Esophagus (tissue), 2 donors: ENCODE measurements at regions not wholly inside any gene's neighbourhood (a gene's known extent, or its start where the extent isn't known, plus 50 kb on each side); places are given as distances from the start of the nearest gene placed in this dataset.
"Not testable (repeated sequence)": the region's sequence is repeated elsewhere in the genome, so short reads cannot be mapped to it uniquely, and the experiment has no call there.

ENCODE experiments used
- H3K27ac ChIP-seq, 2 donors: one replicate each; pipeline ENCODE4 v1.5.1; 2013; ENCODE audit warnings: low read depth in 2 of 2, mild to moderate bottlenecking in 2 of 2, inconsistent platforms in 1 of 2, low read length in 1 of 2, moderate library complexity in 1 of 2
- H3K27me3 ChIP-seq, 2 donors: one replicate each; pipeline ENCODE4 v1.6.1; 2013; ENCODE audit warnings: low read length in 2 of 2, control low read depth in 1 of 2, mild to moderate bottlenecking in 1 of 2; ENCODE audit not compliant: insufficient read depth in 2 of 2, control insufficient read depth in 1 of 2
- H3K36me3 ChIP-seq, 2 donors: one replicate each; pipeline ENCODE4 v1.6.1; 2013; ENCODE audit warnings: low read length in 1 of 2; ENCODE audit not compliant: control insufficient read depth in 2 of 2, insufficient read depth in 2 of 2
- H3K4me1 ChIP-seq, 2 donors: one replicate each; pipeline ENCODE4 v1.6.1; 2013; ENCODE audit warnings: low read length in 1 of 2; ENCODE audit not compliant: control insufficient read depth in 2 of 2, insufficient read depth in 2 of 2
- H3K4me3 ChIP-seq, 2 donors: one replicate each; pipeline ENCODE4 v1.5.1; 2013; ENCODE audit warnings: low read length in 2 of 2, mild to moderate bottlenecking in 2 of 2, low read depth in 1 of 2, moderate library complexity in 1 of 2
- H3K9me3 ChIP-seq, 2 donors: one replicate each; pipeline ENCODE4 v1.6.1; 2013; ENCODE audit warnings: mild to moderate bottlenecking in 2 of 2, low read depth in 1 of 2, low read length in 1 of 2, moderate library complexity in 1 of 2; ENCODE audit not compliant: control insufficient read depth in 2 of 2, insufficient read depth in 1 of 2
- WGBS, 2 donors: extraction: QIAGEN DNeasy Blood & Tissue Kit; methylation state at CpG; one replicate each; pipeline ENCODE4 v1.1.7; 2013; 5-methylcytosine and 5-hydroxymethylcytosine counted together
- donor health status: healthy with polysubstance abuse.
- donor health status: Bipolar disorder and iron deficiency.

DNA sequence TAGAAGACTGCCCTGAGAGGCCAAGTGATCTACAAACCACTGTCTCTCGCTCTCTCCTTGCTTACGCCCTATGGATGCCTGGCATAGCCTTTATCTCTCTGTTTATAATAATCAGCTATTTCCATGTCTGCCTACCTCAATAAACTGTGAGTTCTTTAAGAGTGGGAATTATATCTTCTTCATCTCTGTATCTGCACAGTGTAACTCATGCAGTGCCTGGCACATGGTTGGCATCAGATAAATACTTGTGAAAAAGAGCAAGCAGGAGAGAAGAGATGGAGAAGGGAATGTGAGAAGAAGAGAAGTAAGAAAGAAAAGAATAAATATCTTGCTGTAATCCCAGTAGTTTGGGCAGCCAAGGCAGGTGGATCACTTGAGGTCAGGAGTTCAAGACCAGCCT is 94.6 kb upstream of the TNPO1 start:
- no peaks in the 10 kb centered on the region for H3K27me3 ChIP-seq
- no peak overlapping the region for H3K4me3 ChIP-seq
- 95 to 96% methylated on average over 2 of the region's 2 CpGs for WGBS, 2 donors
- no peaks in the 10 kb centered on the region for H3K36me3 ChIP-seq
- no peak overlapping the region for H3K27ac ChIP-seq
- peaks cover 0 to 2% of the 10 kb centered on the region in 2 donors for H3K4me1 ChIP-seq
- no peaks in the 10 kb centered on the region for H3K9me3 ChIP-seq

DNA sequence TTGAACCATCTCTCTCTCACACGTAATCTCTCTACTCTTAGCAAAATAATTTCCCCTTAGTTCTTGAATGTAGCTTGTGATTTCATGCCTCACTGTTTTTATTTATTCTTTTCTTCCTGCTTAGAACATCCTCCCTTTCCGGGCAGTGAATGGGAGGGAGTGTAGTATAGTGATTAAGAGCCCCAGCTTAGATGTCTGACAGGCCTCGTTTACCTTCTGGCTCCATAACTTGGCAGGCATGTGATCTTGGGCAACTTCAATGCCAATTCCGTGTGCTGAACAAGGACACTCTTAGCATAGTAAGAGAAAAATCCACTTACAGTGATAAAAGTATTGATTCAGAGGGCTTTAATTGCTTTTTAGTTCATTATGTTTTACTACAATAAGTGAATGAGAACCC is 96.3 kb upstream of the TNPO1 start:
- Histone ChIP-seq H3K36me3 (no peaks in the 10 kb centered on the region), H3K27me3 (no peaks in the 10 kb centered on the region), H3K27ac (no peak overlapping the region), H3K9me3 (no peaks in the 10 kb centered on the region), H3K4me3 (no peak overlapping the region), H3K4me1 (peaks cover 0 to 2% of the 10 kb centered on the region in 2 donors)
- whole genome bisulfite sequencing, 2 donors = 41 to 43% methylated on average over 4 of the region's 4 CpGs

DNA sequence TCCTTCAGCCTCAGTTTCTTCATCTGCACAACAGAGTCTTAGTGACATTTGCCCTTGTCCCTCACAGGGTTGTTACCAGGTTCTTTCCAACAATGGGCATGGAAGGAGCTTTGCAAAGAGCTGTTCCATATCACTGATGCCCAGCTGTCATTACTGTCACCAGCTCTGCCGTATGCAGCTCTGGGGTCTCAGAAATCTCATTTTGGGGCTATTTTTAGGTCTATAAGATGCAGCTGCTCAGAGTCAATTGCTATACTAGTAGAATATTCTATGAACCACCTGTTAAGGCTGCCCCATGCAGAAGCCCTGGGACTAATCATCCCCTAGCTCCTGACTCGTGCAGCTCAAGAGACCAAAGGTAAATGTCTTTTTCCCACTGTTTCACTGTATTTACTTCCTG is 105.1 kb upstream of the TNPO1 start:
- H3K4me3 ChIP-seq = no peak overlapping the region
- no peaks in the 10 kb centered on the region for H3K4me1 ChIP-seq
- no peaks in the 10 kb centered on the region for H3K36me3 ChIP-seq
- 78% methylated on average over 2 of the region's 2 CpGs for WGBS, 2 donors
- H3K27me3 ChIP-seq = no peaks in the 10 kb centered on the region
- H3K27ac ChIP-seq = no peak overlapping the region
- peaks cover 0 to 2% of the 10 kb centered on the region in 2 donors for H3K9me3 ChIP-seq

- H3K9me3 ChIP-seq = peaks cover 0 to 2% of the 10 kb centered on the region in 2 donors
- no peaks in the 10 kb centered on the region for H3K4me1 ChIP-seq
- H3K27me3 ChIP-seq = no peaks in the 10 kb centered on the region
- no peaks in the 10 kb centered on the region for H3K36me3 ChIP-seq
- H3K4me3 ChIP-seq = no peak overlapping the region
- 82 to 85% methylated on average over 1 of the region's 1 CpG for WGBS, 2 donors
- no peak overlapping the region for H3K27ac ChIP-seq
Observed at GRCh38 chr5:72709341-72709740, 107.1 kb upstream of the TNPO1 start.

DNA sequence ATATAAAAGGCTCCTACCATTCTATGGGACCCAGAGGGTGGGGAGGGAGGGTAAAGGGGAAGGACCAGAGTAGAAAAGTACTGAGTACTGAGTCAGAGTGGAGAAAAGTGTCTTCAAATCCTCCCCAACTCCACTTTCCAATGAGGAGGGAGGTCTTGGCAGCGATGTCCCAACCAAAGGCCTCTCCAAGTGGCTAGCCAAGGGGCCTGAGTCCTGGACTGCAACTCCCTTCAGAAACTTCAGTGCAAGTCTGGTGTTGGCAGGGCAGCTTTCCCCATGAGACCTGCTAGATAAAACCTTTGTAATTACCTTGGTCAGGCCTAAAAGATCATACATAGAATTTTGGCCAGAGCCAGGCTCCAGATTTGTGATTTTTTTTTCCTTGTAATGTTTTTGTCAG is 111.3 kb upstream of the TNPO1 start:
- 93 to 95% methylated on average over 1 of the region's 1 CpG for WGBS, 2 donors
- Histone ChIP-seq H3K4me3 (no peak overlapping the region), H3K36me3 (no peaks in the 10 kb centered on the region), H3K4me1 (no peaks in the 10 kb centered on the region), H3K9me3 (peaks cover 0 to 2% of the 10 kb centered on the region in 2 donors), H3K27ac (no peak overlapping the region), H3K27me3 (no peaks in the 10 kb centered on the region)

- H3K9me3 ChIP-seq = peaks cover 0 to under 1% of the 10 kb centered on the region in 2 donors
- H3K27me3 ChIP-seq = peaks cover 0 to 1% of the 10 kb centered on the region in 2 donors
- H3K27ac ChIP-seq = no peak overlapping the region
- no peaks in the 10 kb centered on the region for H3K4me1 ChIP-seq
- no peaks in the 10 kb centered on the region for H3K36me3 ChIP-seq
- H3K4me3 ChIP-seq = no peak overlapping the region
- 86 to 94% methylated on average over 2 of the region's 2 CpGs for WGBS, 2 donors
Observed at GRCh38 chr5:72703876-72704275, 112.6 kb upstream of the TNPO1 start.

- 59 to 77% methylated on average over 5 of the region's 5 CpGs for WGBS, 2 donors
- Histone ChIP-seq H3K4me3 (no peak overlapping the region), H3K36me3 (no peaks in the 10 kb centered on the region), H3K9me3 (no peaks in the 10 kb centered on the region), H3K27me3 (peaks cover 0 to 3% of the 10 kb centered on the region in 2 donors), H3K27ac (no peak overlapping the region), H3K4me1 (no peaks in the 10 kb centered on the region)
Observed at GRCh38 chr5:72702881-72703434, 113.5 kb upstream of the TNPO1 start.

DNA sequence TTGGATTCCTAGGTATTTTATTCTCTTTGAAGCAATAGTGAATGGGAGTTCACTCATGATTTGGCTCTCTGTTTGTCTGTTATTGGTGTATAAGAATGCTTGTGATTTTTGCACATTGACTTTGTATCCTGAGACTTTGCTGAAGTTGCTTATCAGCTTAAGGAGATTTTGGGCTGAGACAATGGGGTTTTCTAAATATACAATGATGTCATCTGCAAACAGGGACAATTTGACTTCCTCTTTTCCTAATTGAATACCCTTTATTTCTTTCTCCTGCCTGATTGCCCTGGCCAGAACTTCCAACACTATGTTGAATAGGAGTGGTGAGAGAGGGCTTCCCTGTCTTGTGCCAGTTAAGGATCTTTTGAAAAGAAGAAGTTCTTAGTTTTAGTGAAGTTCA is 114.4 kb upstream of the TNPO1 start:
- not testable (repeated sequence) for H3K27me3 ChIP-seq, H3K9me3 ChIP-seq, H3K27ac ChIP-seq, H3K36me3 ChIP-seq, H3K4me1 ChIP-seq, H3K4me3 ChIP-seq

DNA sequence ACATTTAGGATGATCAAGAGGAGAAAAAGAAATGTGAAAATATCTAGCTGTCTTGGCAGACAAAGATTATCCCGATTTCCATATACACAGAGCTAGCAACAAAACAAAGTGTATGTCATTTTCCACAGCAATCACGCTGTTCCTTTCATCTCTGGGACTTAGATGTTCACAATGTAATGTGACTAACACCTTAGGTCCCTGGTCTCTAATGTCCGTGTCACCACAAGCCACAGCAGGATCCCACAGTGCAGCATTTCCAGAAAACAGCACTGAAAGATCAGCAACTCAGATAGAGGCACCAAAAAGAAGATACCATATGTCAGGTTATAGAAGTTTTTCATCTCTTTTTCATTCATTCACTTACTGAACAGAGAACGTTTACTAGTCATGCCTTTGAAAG is 118.0 kb upstream of the TNPO1 start:
- WGBS, 2 donors = 61 to 62% methylated on average over 4 of the region's 4 CpGs
- Histone ChIP-seq H3K36me3 (no peaks in the 10 kb centered on the region), H3K4me3 (no peak overlapping the region), H3K27me3 (peaks cover 0 to 3% of the 10 kb centered on the region in 2 donors), H3K9me3 (no peaks in the 10 kb centered on the region), H3K4me1 (no peaks in the 10 kb centered on the region), H3K27ac (no peak overlapping the region)

DNA sequence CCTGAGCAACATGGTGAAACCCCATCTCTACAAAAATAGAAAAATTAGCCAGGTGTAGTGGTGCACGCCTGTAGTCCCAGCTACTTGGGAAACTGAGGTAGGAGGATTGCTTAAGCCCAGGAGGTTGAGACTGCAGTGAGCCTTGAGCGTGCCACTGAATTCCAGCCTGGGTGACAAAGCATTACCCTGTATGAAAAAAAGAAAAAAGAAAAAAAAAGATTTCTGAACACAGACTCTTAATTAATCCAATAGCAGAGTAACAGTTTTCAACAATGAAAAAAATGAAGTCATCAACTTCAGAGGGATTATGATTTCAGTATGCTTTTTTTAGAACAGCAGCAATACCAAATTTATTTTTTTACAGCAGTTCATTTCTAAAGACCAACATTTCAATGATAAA is 118.8 kb upstream of the TNPO1 start:
- 85 to 91% methylated on average over 2 of the region's 2 CpGs for WGBS, 2 donors
- Histone ChIP-seq H3K36me3 (no peaks in the 10 kb centered on the region), H3K4me3 (no peak overlapping the region), H3K27ac (no peak overlapping the region), H3K9me3 (no peaks in the 10 kb centered on the region), H3K27me3 (peaks cover 0 to 3% of the 10 kb centered on the region in 2 donors), H3K4me1 (no peaks in the 10 kb centered on the region)
